Neural crest cell (in vitro differentiated cells): ENCODE measurements at regions not wholly inside any gene's neighbourhood (a gene's known extent, or its start where the extent isn't known, plus 50 kb on each side); places are given as distances from the start of the nearest gene placed in this dataset.

Source experiments
- DNase-seq: peaks from one replicate; pipeline ENCODE4 v3.0.0; 2021; ENCODE audit warnings: low read depth, mixed read lengths, low spot score
- H3K27ac Mint-ChIP-seq: one replicate; pipeline ENCODE4 v1.8.0; 2021; ENCODE audit warnings: mild to moderate bottlenecking, mixed read lengths; ENCODE audit not compliant: unreplicated experiment
- H3K27me3 Mint-ChIP-seq: 2 replicates; pipeline ENCODE4 v1.8.0; 2021; ENCODE audit warnings: low read depth, mild to moderate bottlenecking, mixed read lengths
- H3K36me3 Mint-ChIP-seq: 2 replicates; pipeline ENCODE4 v1.8.0; 2021; ENCODE audit warnings: low read depth, mild to moderate bottlenecking, mixed read lengths
- H3K4me1 Mint-ChIP-seq: 2 replicates; pipeline ENCODE4 v1.8.0; 2021; ENCODE audit warnings: mixed read lengths
- H3K4me3 Mint-ChIP-seq: one replicate; pipeline ENCODE4 v1.8.0; 2021; ENCODE audit warnings: mild to moderate bottlenecking, mixed read lengths
- H3K9me3 Mint-ChIP-seq: 2 replicates; pipeline ENCODE4 v1.8.0; 2021; ENCODE audit warnings: mixed read lengths
- TF ChIP-seq, protein P1 (sequence below): fragments of 200-600 bp; sonication (generic); conservative IDR thresholded peaks from 2 replicates; pipeline ENCODE4 v1.5.0; 2021; ENCODE audit warnings: antibody characterized with exemption, mild to moderate bottlenecking

DNA sequence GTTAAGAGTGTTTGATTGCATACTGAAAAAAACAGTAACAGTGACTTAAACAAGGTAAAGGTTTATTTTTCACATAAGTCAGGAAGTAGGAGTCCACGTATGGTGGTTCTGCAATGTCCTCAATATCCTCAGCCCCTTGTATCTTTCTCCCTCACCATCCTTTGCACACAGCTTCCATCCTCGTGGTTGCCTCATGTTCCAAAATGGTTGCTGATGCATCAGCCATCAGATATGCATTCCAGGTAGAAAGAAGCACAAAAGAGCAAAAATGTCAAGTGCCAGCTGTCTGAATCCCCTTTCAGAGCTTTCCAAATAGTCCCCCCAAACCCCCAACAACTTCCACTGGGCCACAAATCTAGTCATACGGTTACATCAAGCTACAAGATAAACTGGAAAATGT is 138.1 kb downstream of the SYF2 start:
- H3K27ac Mint-ChIP-seq, result no peak overlapping the region
- H3K4me1 Mint-ChIP-seq, result peaks cover 5% of the 10 kb centered on the region
- no peak for DNase-seq
- H3K4me3 Mint-ChIP-seq, result no peak overlapping the region
- H3K36me3 Mint-ChIP-seq, result no peaks in the 10 kb centered on the region
- H3K27me3 Mint-ChIP-seq, result peaks cover 14% of the 10 kb centered on the region
- TF ChIP-seq, protein P1, sequence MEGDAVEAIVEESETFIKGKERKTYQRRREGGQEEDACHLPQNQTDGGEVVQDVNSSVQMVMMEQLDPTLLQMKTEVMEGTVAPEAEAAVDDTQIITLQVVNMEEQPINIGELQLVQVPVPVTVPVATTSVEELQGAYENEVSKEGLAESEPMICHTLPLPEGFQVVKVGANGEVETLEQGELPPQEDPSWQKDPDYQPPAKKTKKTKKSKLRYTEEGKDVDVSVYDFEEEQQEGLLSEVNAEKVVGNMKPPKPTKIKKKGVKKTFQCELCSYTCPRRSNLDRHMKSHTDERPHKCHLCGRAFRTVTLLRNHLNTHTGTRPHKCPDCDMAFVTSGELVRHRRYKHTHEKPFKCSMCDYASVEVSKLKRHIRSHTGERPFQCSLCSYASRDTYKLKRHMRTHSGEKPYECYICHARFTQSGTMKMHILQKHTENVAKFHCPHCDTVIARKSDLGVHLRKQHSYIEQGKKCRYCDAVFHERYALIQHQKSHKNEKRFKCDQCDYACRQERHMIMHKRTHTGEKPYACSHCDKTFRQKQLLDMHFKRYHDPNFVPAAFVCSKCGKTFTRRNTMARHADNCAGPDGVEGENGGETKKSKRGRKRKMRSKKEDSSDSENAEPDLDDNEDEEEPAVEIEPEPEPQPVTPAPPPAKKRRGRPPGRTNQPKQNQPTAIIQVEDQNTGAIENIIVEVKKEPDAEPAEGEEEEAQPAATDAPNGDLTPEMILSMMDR, result no peak
- H3K9me3 Mint-ChIP-seq, result no peaks in the 10 kb centered on the region

DNA sequence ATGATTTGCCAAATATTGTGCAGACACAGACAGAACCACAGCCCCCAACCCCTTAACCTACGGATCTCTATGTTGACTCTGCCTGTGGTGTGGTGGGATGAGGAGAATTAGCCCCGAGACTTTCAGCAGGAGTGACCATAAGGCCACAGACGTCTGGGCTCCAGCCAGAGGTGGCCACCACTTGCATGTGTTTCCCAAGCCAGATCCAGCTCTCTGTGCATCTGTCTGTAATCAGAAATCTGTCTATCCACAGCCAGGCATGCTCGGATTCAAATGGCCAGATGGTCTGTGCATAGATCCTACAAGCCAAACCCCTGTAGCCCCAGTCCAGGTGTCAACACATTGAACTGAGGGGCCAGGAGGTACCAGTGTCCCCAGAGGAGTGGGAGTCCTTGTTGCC is 140.6 kb downstream of the SYF2 start:
- Mint-ChIP-seq H3K27ac (no peak overlapping the region), H3K4me3 (no peak overlapping the region), H3K27me3 (peaks cover 4% of the 10 kb centered on the region), H3K36me3 (no peaks in the 10 kb centered on the region), H3K9me3 (no peaks in the 10 kb centered on the region), H3K4me1 (peaks cover 5% of the 10 kb centered on the region)
- TF ChIP-seq, protein P1, result no peak
- no peak for DNase-seq

DNA sequence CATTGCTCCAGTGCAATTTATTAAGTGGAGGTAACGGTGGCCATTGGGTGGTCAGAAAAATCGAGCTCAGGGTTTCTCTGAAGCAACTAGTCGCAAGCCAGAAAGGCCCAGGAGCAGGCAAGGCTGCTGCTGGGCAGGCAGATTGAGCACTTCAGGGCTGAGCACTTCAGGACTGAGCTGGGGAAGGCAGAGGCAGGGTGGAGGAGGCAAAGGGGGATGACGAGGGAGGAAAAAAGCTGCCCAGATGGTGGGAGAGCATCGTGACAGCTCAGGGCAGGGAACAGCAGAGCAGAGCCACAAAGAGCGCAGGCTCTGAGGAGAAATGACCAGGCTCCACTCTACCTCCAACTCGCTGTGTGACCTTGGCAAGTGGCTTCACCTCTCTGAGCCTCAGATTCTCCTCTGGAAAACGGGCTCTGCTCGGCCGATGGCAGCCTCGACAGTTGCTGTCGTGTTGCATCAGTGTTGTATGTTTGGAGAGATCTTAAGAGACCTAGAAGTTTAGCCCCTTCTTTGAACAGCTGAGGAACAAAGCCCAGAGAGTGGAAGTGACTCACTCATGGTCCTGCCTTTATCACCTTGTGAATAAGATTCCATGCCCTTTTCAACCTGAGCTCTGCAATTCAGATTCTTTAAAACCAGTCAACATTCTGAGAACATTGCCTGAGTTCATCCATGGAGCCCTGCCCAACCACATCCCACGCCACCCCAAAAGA is 141.4 kb downstream of the SYF2 start:
- Mint-ChIP-seq H3K4me1 (peaks cover 5% of the 10 kb centered on the region), H3K27me3 (peaks cover 2% of the 10 kb centered on the region), H3K36me3 (no peaks in the 10 kb centered on the region), H3K9me3 (no peaks in the 10 kb centered on the region), H3K27ac (peak overlapping the region; percentile 75), H3K4me3 (no peak overlapping the region)
- no peak for DNase-seq
- TF ChIP-seq, protein P1, result no peak

DNA sequence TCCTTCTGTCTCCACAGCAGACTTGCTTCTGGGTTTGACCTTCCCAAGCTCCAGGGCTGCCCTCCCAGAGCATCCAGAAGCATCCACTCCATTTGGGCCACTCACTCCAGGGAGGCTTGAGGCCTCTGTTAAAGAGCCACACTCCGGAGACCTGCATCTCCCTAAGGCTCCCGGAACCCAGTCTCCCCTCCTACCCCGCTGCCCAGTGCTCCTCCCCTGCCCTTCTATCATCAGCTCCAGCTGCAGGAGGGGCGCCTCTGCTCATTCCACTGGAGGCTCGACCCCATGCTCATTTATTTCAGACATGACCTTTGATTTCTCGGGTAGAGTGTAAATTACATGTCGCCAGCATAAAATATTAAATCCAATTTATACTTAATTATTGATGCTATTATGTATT is 142.5 kb downstream of the SYF2 start:
- no peak for DNase-seq
- H3K9me3 Mint-ChIP-seq, result no peaks in the 10 kb centered on the region
- H3K27me3 Mint-ChIP-seq, result no peaks in the 10 kb centered on the region
- no peaks in the 10 kb centered on the region for H3K36me3 Mint-ChIP-seq
- H3K4me3 Mint-ChIP-seq, result no peak overlapping the region
- peaks cover 5% of the 10 kb centered on the region for H3K4me1 Mint-ChIP-seq
- peak overlapping the region; percentile 19 for H3K27ac Mint-ChIP-seq
- TF ChIP-seq, protein P1, result no peak

DNA sequence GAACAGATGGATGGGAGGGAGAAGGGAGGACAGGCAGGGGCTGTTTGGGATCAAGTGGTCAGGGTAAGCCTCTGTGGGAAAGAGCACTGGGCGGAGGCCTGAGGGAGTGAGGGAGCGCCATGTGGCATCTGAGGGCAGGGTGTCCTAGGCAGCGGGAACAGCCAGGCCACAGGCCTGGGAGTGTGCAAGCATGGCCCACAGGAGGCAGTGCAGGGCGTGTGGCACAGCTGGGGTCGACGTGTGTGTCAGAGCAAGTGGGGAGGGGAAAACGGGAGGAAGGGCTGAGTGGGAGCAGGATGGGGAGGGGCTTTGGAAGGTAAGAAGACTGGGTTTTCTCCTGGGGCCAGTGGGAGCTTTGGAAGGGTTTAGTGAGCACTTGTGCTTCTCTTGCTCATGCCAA is 143.4 kb downstream of the SYF2 start:
- H3K9me3 Mint-ChIP-seq, result no peaks in the 10 kb centered on the region
- no peak overlapping the region for H3K4me3 Mint-ChIP-seq
- TF ChIP-seq, protein P1, result no peak
- no peak for DNase-seq
- H3K27me3 Mint-ChIP-seq, result no peaks in the 10 kb centered on the region
- peaks cover 5% of the 10 kb centered on the region for H3K4me1 Mint-ChIP-seq
- H3K36me3 Mint-ChIP-seq, result no peaks in the 10 kb centered on the region
- H3K27ac Mint-ChIP-seq, result no peak overlapping the region
